Karpas-422 (cell line): ENCODE measurements at regions not wholly inside any gene's neighbourhood (a gene's known extent, or its start where the extent isn't known, plus 50 kb on each side); places are given as distances from the start of the nearest gene placed in this dataset.

Source experiments
- DNase-seq: peaks from one replicate; pipeline ENCODE4 v3.0.0-alpha.2; 2015
- H2AFZ ChIP-seq: fragments of 200-600 bp; sonication (generic); 2 replicates; pipeline ENCODE4 v1.6.1; 2014; ENCODE audit warnings: antibody characterized with exemption, low read length, mixed read lengths
- H3K27ac ChIP-seq: fragments of 200-600 bp; sonication (generic); 2 replicates; pipeline ENCODE4 v1.5.1; 2014; ENCODE audit warnings: mild to moderate bottlenecking, low read length, moderate library complexity
- H3K27me3 ChIP-seq: fragments of 200-600 bp; sonication (generic); 2 replicates; pipeline ENCODE4 v1.6.1; 2014; ENCODE audit warnings: low read length, mixed read lengths
- H3K36me3 ChIP-seq: fragments of 200-600 bp; sonication (generic); 2 replicates; pipeline ENCODE4 v1.6.1; 2014; ENCODE audit warnings: low read length, mixed read lengths; ENCODE audit not compliant: insufficient read depth
- H3K4me1 ChIP-seq: fragments of 200-600 bp; sonication (generic); 2 replicates; pipeline ENCODE4 v1.6.1; 2014; ENCODE audit warnings: mild to moderate bottlenecking, low read length, mixed read lengths
- H3K4me2 ChIP-seq: fragments of 200-600 bp; sonication (generic); 2 replicates; pipeline ENCODE4 v1.6.1; 2014; ENCODE audit warnings: low read length, low read depth, mild to moderate bottlenecking; ENCODE audit not compliant: poor library complexity, severe bottlenecking
- H3K4me3 ChIP-seq: fragments of 200-600 bp; sonication (generic); 2 replicates; pipeline ENCODE4 v1.5.1; 2014; ENCODE audit warnings: mild to moderate bottlenecking, antibody characterized with exemption, low read length, mixed read lengths
- H3K79me2 ChIP-seq: fragments of 200-600 bp; sonication (generic); 2 replicates; pipeline ENCODE4 v1.6.1; 2014; ENCODE audit warnings: mild to moderate bottlenecking, low read length, mixed read lengths
- H3K9ac ChIP-seq: fragments of 200-600 bp; sonication (generic); 2 replicates; pipeline ENCODE4 v1.6.0; 2014; ENCODE audit warnings: low read length
- H3K9me2 ChIP-seq: fragments of 200-600 bp; sonication (generic), shearing (Covaris generic); replicated peaks from 2 replicates; pipeline ENCODE4 v1.6.0; 2014; ENCODE audit warnings: mild to moderate bottlenecking, low read length, moderate library complexity; ENCODE audit not compliant: insufficient read depth
- H3K9me3 ChIP-seq: fragments of 300-700, 200-600 bp; sonication (generic); 2 replicates; pipeline ENCODE4 v1.6.1; 2014; ENCODE audit warnings: low read length, mixed read lengths
- H4K20me1 ChIP-seq: fragments of 200-600 bp; sonication (generic); 2 replicates; pipeline ENCODE4 v1.6.1; 2014; ENCODE audit warnings: mild to moderate bottlenecking, antibody characterized with exemption, low read length, low read depth; ENCODE audit not compliant: insufficient read depth

DNA sequence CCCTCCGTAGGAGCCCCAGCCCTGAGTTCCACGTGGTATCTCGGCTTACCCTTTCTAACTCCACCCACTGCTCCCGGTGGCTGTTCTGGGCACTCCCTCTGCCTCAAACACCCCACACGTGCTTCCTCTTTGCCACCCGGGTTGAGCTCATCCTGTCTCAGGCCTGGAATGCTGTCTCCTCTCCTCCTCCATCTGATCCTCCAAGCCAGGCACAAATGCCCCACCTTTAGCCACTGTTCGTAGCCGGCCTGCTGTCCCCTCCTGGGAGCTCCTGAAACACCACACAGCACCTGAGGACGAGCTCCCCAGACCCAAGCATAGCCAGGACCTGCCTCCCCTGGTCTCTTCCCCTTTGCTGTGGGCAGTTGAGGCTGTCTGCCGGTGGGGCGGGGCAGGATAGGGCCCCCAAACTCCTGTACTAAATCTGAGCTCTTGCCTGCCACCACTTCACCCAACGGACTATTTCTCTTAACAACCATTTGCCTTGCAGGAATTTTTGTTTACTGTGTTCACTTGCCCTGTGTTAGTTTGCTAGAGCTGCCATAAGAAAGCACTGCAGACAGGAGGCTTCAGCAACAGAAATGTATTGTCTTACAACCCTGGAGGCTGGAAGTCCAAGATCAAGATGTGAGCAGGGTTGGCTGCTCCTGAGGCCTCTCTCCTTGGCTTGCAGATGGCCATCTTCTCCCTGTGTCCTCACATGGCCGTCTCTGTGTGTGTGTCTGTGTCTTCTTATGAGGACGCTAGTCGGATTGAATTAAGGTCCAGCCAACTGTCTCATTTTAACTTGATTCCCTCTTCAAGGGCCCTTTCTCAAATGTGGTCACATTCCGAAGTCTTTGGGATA is 58.3 kb upstream of the SHH start:
- no peak overlapping the region for H3K4me2 ChIP-seq
- no peaks in the 10 kb centered on the region for H3K79me2 ChIP-seq
- H3K36me3 ChIP-seq = no peaks in the 10 kb centered on the region
- no peaks in the 10 kb centered on the region for H4K20me1 ChIP-seq
- H3K9me3 ChIP-seq = no peaks in the 10 kb centered on the region
- no peaks in the 10 kb centered on the region for H3K9me2 ChIP-seq
- H3K4me1 ChIP-seq = no peaks in the 10 kb centered on the region
- no peaks in the 10 kb centered on the region for H3K27me3 ChIP-seq
- H2AFZ ChIP-seq = no peak overlapping the region
- H3K9ac ChIP-seq = no peak overlapping the region
- H3K27ac ChIP-seq = no peak overlapping the region
- no peak overlapping the region for H3K4me3 ChIP-seq
- DNase-seq = no peak

DNA sequence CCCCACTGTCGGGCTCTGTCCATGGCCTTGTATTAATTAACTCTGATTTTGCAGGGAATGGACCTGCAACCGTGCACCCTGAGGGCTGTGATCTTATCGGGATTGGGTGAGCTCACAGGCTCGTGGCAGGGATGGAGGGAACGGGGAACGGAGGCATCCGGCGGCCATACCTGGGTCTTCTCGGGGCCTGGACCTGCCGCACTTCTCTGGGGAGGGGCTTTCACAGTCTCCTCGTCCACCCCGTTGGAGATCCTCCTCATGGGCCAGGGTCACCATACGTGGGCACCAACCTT is 57.5 kb upstream of the SHH start:
- Histone ChIP-seq H3K27me3 (no peaks in the 10 kb centered on the region), H3K4me1 (no peaks in the 10 kb centered on the region), H3K27ac (no peak overlapping the region), H3K9ac (no peak overlapping the region), H2AFZ (no peak overlapping the region), H3K36me3 (no peaks in the 10 kb centered on the region), H3K4me2 (no peak overlapping the region), H3K79me2 (no peaks in the 10 kb centered on the region), H3K9me3 (no peaks in the 10 kb centered on the region), H3K4me3 (no peak overlapping the region), H4K20me1 (no peaks in the 10 kb centered on the region), H3K9me2 (no peaks in the 10 kb centered on the region)
- DNase-seq = no peak

DNA sequence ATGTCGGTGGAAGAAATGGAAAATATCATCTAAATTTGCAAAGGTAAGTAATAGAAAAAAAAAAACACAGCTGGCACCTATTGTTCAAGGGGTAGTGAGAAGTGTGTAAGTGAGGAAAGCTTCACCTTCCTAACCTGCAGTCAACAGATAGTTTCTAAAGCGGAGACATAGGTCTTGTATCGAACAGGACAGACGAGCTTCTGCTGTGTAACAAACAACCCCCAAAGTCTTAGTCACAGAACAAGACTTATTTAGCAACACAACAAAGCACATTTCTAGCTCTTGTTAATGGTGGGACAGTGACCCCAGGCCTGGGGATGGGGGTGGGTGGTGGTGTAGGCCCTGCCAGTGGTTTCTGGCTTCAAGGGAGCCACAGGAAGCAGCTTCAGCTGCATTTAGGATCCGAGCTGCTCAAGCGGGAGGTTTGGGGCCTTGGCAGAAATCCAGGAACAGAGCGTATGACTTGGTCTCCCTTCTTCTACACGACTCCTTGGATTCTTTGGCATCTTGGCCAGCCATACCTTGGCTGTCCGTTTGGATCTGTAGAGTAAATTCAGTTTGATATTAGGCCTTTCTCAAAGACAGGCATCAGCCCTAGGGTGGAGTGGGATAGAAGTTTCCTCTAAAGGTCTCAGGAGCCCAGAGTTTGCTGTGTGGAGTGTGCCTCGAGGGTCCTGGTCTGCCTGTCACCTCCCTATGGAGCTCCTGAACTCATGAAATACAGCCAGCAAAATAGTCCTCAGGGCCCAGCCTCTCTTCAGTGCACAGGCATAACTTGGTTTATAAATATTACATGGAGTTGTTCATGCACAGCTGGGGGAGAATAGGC is 56.9 kb upstream of the SHH start:
- Histone ChIP-seq H4K20me1 (no peaks in the 10 kb centered on the region), H3K4me2 (no peak overlapping the region), H3K79me2 (no peaks in the 10 kb centered on the region), H2AFZ (no peak overlapping the region), H3K4me3 (no peak overlapping the region), H3K9ac (no peak overlapping the region), H3K27me3 (no peaks in the 10 kb centered on the region), H3K9me2 (no peaks in the 10 kb centered on the region), H3K9me3 (no peaks in the 10 kb centered on the region), H3K4me1 (no peaks in the 10 kb centered on the region), H3K27ac (no peak overlapping the region), H3K36me3 (no peaks in the 10 kb centered on the region)
- DNase-seq = no peak

DNA sequence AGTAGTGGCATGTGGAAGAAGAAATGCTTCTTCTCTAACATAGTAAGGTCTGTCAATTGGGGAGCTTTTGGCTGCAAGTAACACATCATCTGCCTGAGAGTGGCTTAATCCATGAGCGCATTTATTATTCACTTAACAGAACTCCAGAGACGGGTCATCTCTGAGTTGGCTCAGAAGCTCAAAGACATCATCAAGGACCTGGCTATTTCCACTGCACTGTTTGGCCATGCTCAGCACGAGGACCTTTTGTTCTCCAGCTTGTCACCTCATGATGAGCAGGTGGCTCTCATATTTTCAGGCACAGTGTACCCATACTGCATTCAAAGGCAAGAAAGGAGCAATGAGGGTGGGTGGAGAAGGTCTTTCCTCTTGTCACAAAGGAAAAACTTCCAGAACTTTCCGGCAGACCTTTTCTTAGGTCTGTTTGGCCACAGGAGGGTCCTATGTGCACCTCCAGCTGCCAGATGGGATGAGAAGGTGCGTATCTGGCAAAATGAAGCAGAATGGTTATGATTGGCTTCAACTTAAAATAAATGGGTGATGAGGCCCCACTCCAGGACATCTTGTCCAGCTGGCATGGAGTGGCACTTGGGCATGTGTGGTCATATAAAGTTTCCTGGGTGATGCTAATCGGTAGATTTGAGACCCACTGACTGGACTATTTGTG is 55.6 kb upstream of the SHH start:
- no peak overlapping the region for H3K4me3 ChIP-seq
- no peak overlapping the region for H3K9ac ChIP-seq
- DNase-seq = no peak
- no peaks in the 10 kb centered on the region for H3K27me3 ChIP-seq
- no peaks in the 10 kb centered on the region for H3K36me3 ChIP-seq
- no peaks in the 10 kb centered on the region for H4K20me1 ChIP-seq
- H3K9me2 ChIP-seq = no peaks in the 10 kb centered on the region
- no peak overlapping the region for H3K4me2 ChIP-seq
- no peaks in the 10 kb centered on the region for H3K4me1 ChIP-seq
- H2AFZ ChIP-seq = no peak overlapping the region
- H3K27ac ChIP-seq = no peak overlapping the region
- H3K79me2 ChIP-seq = no peaks in the 10 kb centered on the region
- H3K9me3 ChIP-seq = no peaks in the 10 kb centered on the region

DNA sequence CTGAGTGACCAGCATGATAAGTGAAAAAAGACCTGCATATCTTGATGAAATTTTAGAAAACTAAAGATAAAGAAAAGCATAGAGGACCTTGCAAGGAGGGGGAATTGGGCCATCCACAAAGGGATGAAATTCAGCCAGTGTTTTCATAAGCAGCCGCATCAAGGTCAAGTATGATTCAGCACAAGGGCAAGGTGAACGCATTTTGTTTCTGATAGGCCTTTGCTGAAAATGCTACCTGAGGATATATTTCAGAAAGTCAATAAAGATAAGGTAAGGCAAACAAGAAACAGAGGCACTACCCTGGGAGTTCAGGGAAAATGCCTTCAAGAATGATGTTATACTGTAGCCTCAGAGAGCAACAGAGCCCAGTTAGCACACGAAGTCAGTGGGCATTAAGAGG is 55.0 kb upstream of the SHH start:
- Histone ChIP-seq H3K36me3 (no peaks in the 10 kb centered on the region), H3K9ac (no peak overlapping the region), H3K27me3 (no peaks in the 10 kb centered on the region), H3K9me2 (no peaks in the 10 kb centered on the region), H3K4me2 (no peak overlapping the region), H3K27ac (no peak overlapping the region), H3K4me3 (no peak overlapping the region), H2AFZ (no peak overlapping the region), H3K4me1 (no peaks in the 10 kb centered on the region), H4K20me1 (no peaks in the 10 kb centered on the region), H3K79me2 (no peaks in the 10 kb centered on the region), H3K9me3 (no peaks in the 10 kb centered on the region)
- DNase-seq = no peak

DNA sequence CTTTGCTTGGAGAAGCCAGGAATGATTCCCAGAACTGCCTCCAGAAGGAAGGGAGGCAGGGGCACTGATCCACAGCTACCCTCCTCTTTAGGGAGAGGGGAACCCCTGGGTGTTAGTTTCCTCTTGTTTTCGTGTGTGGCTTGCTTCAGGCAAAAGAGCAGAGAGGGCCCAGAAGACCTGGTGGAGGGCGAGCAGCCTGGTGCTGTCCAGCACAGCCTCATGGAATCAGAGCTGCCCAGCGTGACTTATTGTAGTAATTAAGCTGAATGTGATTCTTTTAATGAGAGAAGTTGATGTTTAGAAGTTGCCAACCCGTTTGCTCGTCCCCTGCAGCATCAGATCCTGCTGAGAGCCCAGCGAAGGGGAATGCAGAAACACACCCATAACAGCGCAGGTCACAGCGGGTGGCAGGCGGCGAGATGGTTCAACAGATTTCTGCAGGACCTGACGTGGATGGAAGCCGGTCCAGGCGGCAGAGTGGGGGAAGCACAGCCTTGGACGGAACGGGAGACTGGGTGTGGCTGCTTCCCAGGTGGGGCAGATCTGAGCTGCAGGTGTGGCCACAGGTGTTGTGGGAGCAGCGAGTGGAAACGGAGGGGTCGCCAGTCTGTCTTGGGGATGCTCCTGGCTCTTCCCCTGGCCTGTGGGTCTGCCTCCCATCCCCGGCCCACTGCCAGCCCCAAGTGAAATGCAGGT is 53.7 kb upstream of the SHH start:
- Histone ChIP-seq H3K36me3 (no peaks in the 10 kb centered on the region), H3K27me3 (no peaks in the 10 kb centered on the region), H3K27ac (no peak overlapping the region), H3K4me3 (no peak overlapping the region), H3K9me3 (no peaks in the 10 kb centered on the region), H3K4me1 (no peaks in the 10 kb centered on the region), H3K79me2 (no peaks in the 10 kb centered on the region), H3K9me2 (no peaks in the 10 kb centered on the region), H4K20me1 (no peaks in the 10 kb centered on the region), H3K4me2 (no peak overlapping the region), H3K9ac (no peak overlapping the region), H2AFZ (no peak overlapping the region)
- no peak for DNase-seq

DNA sequence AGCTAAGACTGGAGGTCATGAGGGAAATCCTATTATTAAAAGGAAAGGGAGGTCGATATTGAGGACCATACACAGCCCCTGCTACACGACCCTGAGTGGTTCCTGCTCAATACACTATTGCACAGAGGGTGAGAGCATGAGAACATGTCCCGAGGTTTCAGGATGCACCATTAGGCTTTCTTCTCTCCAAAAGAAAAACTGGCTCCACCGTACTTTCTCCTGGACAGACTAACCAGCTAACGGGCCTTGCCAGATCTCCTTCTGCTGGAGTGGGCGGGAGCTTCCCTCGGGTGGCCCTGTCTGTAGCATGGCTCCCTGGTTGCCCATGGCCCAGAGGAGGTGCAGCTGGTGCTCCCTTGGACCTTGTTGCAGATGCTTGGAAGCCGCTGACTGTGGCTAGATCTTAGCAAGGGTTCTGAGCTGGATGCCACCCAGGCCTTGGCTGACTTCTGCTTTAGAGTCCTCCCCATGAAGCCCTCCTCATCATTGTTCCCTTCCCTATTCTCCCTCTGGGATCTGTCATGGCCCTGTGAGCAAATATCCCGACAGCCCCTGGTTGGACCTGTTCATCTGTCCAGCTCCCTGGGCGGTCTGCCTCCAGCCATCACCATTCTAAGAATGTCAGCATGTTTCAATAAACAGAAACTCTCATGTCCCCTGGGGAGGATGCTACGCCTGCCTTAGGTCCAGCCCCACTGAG is 52.9 kb upstream of the SHH start:
- no peaks in the 10 kb centered on the region for H3K27me3 ChIP-seq
- H4K20me1 ChIP-seq = no peaks in the 10 kb centered on the region
- no peaks in the 10 kb centered on the region for H3K36me3 ChIP-seq
- H3K4me1 ChIP-seq = no peaks in the 10 kb centered on the region
- H2AFZ ChIP-seq = no peak overlapping the region
- H3K27ac ChIP-seq = no peak overlapping the region
- H3K79me2 ChIP-seq = no peaks in the 10 kb centered on the region
- no peaks in the 10 kb centered on the region for H3K9me2 ChIP-seq
- H3K9me3 ChIP-seq = no peaks in the 10 kb centered on the region
- H3K4me2 ChIP-seq = no peak overlapping the region
- DNase-seq = no peak
- no peak overlapping the region for H3K4me3 ChIP-seq
- H3K9ac ChIP-seq = no peak overlapping the region
